LNCaP clone FGC (cell line): ENCODE measurements at regions not wholly inside any gene's neighbourhood (a gene's known extent, or its start where the extent isn't known, plus 50 kb on each side); places are given as distances from the start of the nearest gene placed in this dataset.

Source experiments
- DNase-seq: peaks from one replicate; pipeline ENCODE4 v3.0.0-alpha.2; 2011; ENCODE audit warnings: low read depth
- H3K4me3 ChIP-seq: 2 replicates; pipeline ENCODE4 v1.5.1; 2011; ENCODE audit warnings: mild to moderate bottlenecking, low read depth, low read length, control low read depth
- TF ChIP-seq, protein P1 (sequence below): IDR thresholded peaks from 2 replicates; pipeline ENCODE4 v1.5.1; 2012; ENCODE audit warnings: mild to moderate bottlenecking; ENCODE audit not compliant: control insufficient read depth, insufficient read depth; ENCODE audit errors: extremely low read depth

GRCh38 chr1:181412746-181413145 lies 70.6 kb upstream of the CACNA1E start:
- no peak overlapping the region for H3K4me3 ChIP-seq
- no peak for DNase-seq
- TF ChIP-seq, protein P1, sequence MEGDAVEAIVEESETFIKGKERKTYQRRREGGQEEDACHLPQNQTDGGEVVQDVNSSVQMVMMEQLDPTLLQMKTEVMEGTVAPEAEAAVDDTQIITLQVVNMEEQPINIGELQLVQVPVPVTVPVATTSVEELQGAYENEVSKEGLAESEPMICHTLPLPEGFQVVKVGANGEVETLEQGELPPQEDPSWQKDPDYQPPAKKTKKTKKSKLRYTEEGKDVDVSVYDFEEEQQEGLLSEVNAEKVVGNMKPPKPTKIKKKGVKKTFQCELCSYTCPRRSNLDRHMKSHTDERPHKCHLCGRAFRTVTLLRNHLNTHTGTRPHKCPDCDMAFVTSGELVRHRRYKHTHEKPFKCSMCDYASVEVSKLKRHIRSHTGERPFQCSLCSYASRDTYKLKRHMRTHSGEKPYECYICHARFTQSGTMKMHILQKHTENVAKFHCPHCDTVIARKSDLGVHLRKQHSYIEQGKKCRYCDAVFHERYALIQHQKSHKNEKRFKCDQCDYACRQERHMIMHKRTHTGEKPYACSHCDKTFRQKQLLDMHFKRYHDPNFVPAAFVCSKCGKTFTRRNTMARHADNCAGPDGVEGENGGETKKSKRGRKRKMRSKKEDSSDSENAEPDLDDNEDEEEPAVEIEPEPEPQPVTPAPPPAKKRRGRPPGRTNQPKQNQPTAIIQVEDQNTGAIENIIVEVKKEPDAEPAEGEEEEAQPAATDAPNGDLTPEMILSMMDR = no peak

- TF ChIP-seq, protein P1 = no peak
- no peak overlapping the region for H3K4me3 ChIP-seq
- no peak for DNase-seq
Measured at GRCh38 chr1:181413195-181413815, 70.0 kb upstream of the CACNA1E start.

GRCh38 chr1:181413836-181414235 lies 69.5 kb upstream of the CACNA1E start:
- H3K4me3 ChIP-seq = no peak overlapping the region
- DNase-seq = no peak
- TF ChIP-seq, protein P1 = no peak

DNA sequence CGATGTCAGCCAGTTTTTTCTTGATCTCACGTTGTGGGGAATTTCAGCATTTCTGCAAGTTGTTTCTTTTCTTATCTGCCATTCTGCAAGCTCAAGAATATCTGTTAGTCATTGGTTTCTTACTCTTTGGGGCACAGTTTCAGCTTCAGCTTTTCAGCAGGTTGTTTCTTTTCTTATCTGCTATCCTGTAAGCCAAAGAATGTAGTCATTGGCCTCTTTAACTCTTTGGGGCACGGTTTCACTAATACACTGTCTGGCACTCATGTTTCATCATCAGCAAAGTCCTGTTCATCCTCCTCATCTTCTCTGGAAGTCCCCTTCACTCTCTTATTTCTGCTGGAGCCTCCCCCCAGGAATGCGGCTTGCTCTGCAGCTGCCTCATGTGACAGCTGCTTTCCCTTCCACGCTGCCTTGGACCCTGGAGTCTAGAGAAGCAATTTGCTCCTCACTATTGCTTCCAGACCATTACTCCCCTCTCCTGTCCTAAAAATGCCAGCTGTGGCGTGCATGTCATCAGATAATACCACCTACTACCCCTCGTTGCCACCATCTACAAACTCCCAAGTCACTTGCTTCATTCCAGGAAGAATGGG lies 67.0 kb upstream of the CACNA1E start:
- H3K4me3 ChIP-seq = no peak overlapping the region
- TF ChIP-seq, protein P1 = no peak
- no peak for DNase-seq

GRCh38 chr1:181417915-181418314 lies 65.4 kb upstream of the CACNA1E start:
- no peak overlapping the region for H3K4me3 ChIP-seq
- TF ChIP-seq, protein P1 = no peak
- no peak for DNase-seq

DNA sequence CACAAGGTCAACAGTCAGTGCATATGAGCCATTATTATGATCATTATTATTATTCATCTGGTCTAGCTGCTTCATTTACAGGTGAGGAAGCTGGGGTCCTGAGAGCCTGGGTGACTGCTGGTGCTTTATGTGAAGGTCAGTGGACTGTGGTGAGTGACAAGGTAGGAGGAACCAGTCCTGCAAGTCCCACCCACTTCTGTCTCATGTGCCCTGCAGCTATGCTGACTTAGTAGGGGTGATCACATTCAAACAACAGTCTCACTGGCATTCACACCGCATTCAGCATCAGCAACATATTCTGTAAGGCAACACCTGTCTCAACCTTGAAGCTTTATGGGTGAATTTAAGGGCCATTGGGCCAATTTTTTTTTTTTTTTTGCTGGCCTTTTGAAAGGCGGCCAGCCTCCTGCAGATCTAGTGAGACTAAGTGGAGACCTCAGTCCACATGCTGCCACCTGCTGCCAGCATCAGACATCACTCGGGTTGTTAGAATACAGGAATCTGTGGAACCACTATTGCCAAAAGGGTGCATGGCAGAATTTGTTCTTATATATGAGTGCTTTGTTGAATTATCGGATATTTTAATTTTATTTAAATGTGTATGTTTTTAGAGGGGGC lies 59.9 kb upstream of the CACNA1E start:
- TF ChIP-seq, protein P1 = peak; percentile 76
- peak; percentile 51 for DNase-seq
- no peak overlapping the region for H3K4me3 ChIP-seq
